A673 (cell line): ENCODE measurements at regions not wholly inside any gene's neighbourhood (a gene's known extent, or its start where the extent isn't known, plus 50 kb on each side); places are given as distances from the start of the nearest gene placed in this dataset.

Experiments used
- BruUV-seq: library from RNA; stranded (reverse); fragments of 400-500 nt; replicated peaks from 2 replicates; lab custom pipeline; 2021; lab: Mats Ljungman, UMichigan
- CTCF ChIA-PET: fragments of 300-600 bp; sonication (Branson Sonifier 250); formaldehyde crosslinking; loops from one replicate; lab custom pipeline; 2022; ENCODE audit warnings: antibody characterized with exemption; lab: Charles Lee
- POLR2A ChIA-PET: fragments of 300-600 bp; sonication (Branson Sonifier 250); formaldehyde crosslinking; loops from one replicate; lab custom pipeline; 2022; ENCODE audit warnings: antibody characterized with exemption; ENCODE audit not compliant: low non-redundant PET; lab: Charles Lee
- DNase-seq: peaks from one replicate; pipeline ENCODE4 v3.0.0-alpha.2; 2015; ENCODE audit warnings: low spot score
- H3K27ac ChIP-seq: fragments of 200-600 bp; sonication (generic); 2 replicates; pipeline ENCODE4 v1.5.1; 2016; ENCODE audit warnings: mixed run types, low read depth, mild to moderate bottlenecking, mixed read lengths, antibody characterized with exemption, low read length; ENCODE audit not compliant: poor library complexity, severe bottlenecking
- H3K27me3 ChIP-seq: fragments of 200-600 bp; sonication (generic); replicated peaks from 2 replicates; pipeline ENCODE4 v1.6.1; 2017; ENCODE audit warnings: mixed run types, low read depth, mild to moderate bottlenecking, mixed read lengths, antibody characterized with exemption, low read length; ENCODE audit not compliant: insufficient read depth, poor library complexity
- H3K36me3 ChIP-seq: fragments of 200-600 bp; sonication (generic); 2 replicates; pipeline ENCODE4 v1.6.1; 2016; ENCODE audit warnings: mixed run types, mild to moderate bottlenecking, mixed read lengths, antibody characterized with exemption, low read length; ENCODE audit not compliant: insufficient read depth, poor library complexity, severe bottlenecking
- H3K4me1 ChIP-seq: fragments of 200-600 bp; sonication (generic); 2 replicates; pipeline ENCODE4 v1.6.1; 2017; ENCODE audit warnings: mixed run types, mild to moderate bottlenecking, mixed read lengths, antibody characterized with exemption, low read length; ENCODE audit not compliant: insufficient read depth, poor library complexity, severe bottlenecking
- H3K4me3 ChIP-seq: fragments of 200-600 bp; sonication (generic); 2 replicates; pipeline ENCODE4 v1.5.1; 2016; ENCODE audit warnings: low read depth, mixed run types, mild to moderate bottlenecking, mixed read lengths, low read length; ENCODE audit not compliant: poor library complexity, severe bottlenecking
- H3K9me3 ChIP-seq: fragments of 200-600 bp; sonication (generic); 2 replicates; pipeline ENCODE4 v1.6.1; 2016; ENCODE audit warnings: mixed run types, low read depth, mild to moderate bottlenecking, mixed read lengths, antibody characterized with exemption, low read length; ENCODE audit not compliant: poor library complexity, severe bottlenecking
- EZH2 ChIP-seq: fragments of 200-600 bp; sonication (generic); IDR thresholded peaks from 2 replicates; pipeline ENCODE4 v1.6.1; 2017; ENCODE audit warnings: borderline replicate concordance, low read depth, mild to moderate bottlenecking, mixed read lengths, antibody characterized with exemption, low read length; ENCODE audit not compliant: poor library complexity, severe bottlenecking
- intact Hi-C: fragments of 100-400 bp; cut with micrococcal nuclease; formaldehyde crosslinking; loops from one replicate; pipeline ENCODE4 v1.10.0; 2022; ENCODE audit not compliant: unreplicated experiment
- TF ChIP-seq, protein P1 (sequence below): fragments of 300-800, 200-600 bp; sonication (generic); conservative IDR thresholded peaks from 2 replicates; pipeline ENCODE4 v1.5.1; 2017; ENCODE audit warnings: low read depth, mild to moderate bottlenecking, antibody characterized with exemption, low read length, moderate library complexity, mixed read lengths

DNA sequence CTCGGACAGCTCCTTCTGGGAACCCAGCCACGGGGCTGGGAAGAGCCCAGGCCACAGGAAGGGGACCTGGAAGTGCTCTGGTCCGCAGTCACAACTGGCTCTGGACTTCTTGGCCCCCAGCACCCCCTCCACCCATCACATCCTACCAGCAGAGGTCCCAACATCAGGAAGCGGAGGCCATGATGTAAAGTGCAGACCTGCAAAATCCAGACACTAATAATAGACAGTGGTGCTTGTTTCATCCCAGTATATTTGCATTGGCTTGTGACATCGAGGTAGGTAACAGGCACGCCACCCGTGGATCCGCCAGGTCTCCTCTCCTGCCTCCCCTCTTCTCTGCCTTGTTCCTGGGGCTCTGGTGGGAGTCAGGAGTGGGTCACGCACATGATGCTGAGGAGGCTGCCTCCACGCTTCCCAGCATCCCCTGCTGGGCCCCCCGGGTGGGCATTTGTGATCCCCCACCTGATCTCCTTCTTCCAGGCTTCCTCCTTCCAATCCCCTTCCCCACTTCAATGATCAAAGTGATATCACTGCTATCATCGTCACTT is 1454.0 kb downstream of the BRD1 start:
- BruUV-seq: no TSS peak
- no peak overlapping the region for H3K27ac ChIP-seq
- TF ChIP-seq EZH2: no peak
- TF ChIP-seq, protein P1, sequence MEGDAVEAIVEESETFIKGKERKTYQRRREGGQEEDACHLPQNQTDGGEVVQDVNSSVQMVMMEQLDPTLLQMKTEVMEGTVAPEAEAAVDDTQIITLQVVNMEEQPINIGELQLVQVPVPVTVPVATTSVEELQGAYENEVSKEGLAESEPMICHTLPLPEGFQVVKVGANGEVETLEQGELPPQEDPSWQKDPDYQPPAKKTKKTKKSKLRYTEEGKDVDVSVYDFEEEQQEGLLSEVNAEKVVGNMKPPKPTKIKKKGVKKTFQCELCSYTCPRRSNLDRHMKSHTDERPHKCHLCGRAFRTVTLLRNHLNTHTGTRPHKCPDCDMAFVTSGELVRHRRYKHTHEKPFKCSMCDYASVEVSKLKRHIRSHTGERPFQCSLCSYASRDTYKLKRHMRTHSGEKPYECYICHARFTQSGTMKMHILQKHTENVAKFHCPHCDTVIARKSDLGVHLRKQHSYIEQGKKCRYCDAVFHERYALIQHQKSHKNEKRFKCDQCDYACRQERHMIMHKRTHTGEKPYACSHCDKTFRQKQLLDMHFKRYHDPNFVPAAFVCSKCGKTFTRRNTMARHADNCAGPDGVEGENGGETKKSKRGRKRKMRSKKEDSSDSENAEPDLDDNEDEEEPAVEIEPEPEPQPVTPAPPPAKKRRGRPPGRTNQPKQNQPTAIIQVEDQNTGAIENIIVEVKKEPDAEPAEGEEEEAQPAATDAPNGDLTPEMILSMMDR: no peak
- H3K4me3 ChIP-seq: no peak overlapping the region
- H3K4me1 ChIP-seq: no peaks in the 10 kb centered on the region
- DNase-seq: no peak
- intact Hi-C loops: no loop called here
- POLR2A ChIA-PET: no interaction called here
- peaks cover 21% of the 10 kb centered on the region for H3K27me3 ChIP-seq
- CTCF ChIA-PET: no interaction called here
- H3K9me3 ChIP-seq: no peaks in the 10 kb centered on the region
- H3K36me3 ChIP-seq: no peaks in the 10 kb centered on the region

DNA sequence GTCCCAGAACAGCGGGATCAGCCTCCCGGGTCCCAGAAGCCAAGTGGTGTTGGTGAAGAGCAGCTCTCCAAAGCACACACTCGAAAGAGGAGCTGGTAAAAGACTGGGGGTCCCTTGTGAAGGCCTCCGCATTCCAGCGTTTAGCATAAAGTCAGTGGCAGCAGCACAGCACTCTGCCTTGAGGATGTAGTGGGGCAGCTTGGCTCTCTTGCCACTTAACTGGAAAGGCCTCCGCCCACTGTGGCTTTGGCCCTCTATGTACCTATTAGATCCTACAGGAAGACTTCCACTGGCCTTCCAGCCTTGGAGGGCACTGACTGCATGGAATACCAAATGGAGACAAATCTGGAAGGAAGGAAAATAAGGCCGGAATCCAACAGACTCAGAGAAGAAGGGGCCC is 1455.3 kb downstream of the BRD1 start:
- Histone ChIP-seq H3K9me3 (no peaks in the 10 kb centered on the region), H3K27ac (no peak overlapping the region), H3K27me3 (peaks cover 19% of the 10 kb centered on the region), H3K36me3 (no peaks in the 10 kb centered on the region), H3K4me1 (no peaks in the 10 kb centered on the region), H3K4me3 (no peak overlapping the region)
- BruUV-seq: no TSS peak
- TF ChIP-seq, protein P1: no peak
- no peak for TF ChIP-seq EZH2
- no peak for DNase-seq
- ChIA-PET CTCF (interaction anchor here (0.5 kb wide), 1 partner anchor 123 kb away, joined by 3 read pairs; no protein-coding TSS in a partner anchor), POLR2A (no interaction called here)
- intact Hi-C loops: no loop called here

DNA sequence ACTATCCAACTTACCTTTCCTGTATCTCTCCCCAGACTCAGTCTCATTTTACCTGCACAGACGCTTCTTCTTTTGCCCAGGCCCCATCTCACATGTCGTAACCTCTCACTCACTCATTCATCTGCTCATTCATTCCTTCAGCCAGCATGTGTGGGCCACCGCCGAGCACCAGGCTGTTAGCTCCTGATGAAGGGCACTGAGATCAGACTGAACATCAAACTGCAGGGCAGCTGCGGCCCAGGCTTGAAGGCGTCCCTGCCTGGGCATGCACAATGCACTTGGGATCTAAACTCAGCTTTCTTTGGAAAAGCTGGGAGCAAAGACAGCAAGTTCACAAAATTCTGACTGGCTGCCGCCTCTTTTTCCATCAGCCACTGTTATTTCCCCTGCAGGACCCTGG is 1456.3 kb downstream of the BRD1 start:
- no peaks in the 10 kb centered on the region for H3K4me1 ChIP-seq
- DNase-seq: no peak
- no peaks in the 10 kb centered on the region for H3K36me3 ChIP-seq
- BruUV-seq: no TSS peak
- POLR2A ChIA-PET: no interaction called here
- H3K27ac ChIP-seq: no peak overlapping the region
- intact Hi-C loops: no loop called here
- CTCF ChIA-PET: no interaction called here
- no peaks in the 10 kb centered on the region for H3K9me3 ChIP-seq
- no peak overlapping the region for H3K4me3 ChIP-seq
- H3K27me3 ChIP-seq: peaks cover 9% of the 10 kb centered on the region
- TF ChIP-seq EZH2: no peak
- TF ChIP-seq, protein P1: no peak
